ENCODE measurements at regions not wholly inside any gene's neighbourhood (a gene's known extent, or its start where the extent isn't known, plus 50 kb on each side); places are given as distances from the start of the nearest gene placed in this dataset.

GRCh38 chr18:39500306-39500705, 1934.7 kb upstream of the CELF4 start:
- TF ChIP-seq REST (IDR thresholded peaks at IDR 0.05; ENCODE audit: insufficient read depth in 1 of 2, low read depth in 2 of 2, low read length in 2 of 2) (no peak), POLR2AphosphoS5 (IDR thresholded peaks at IDR 0.05; ENCODE audit: low read depth, low read length) (no peak), TAF1 (IDR thresholded peaks at IDR 0.05; ENCODE audit: borderline replicate concordance, insufficient read depth, low read length) (no peak), FOXP2 (optimal IDR thresholded peaks at IDR 0.05; ENCODE audit: borderline replicate concordance, extremely low read depth, extremely low read length, insufficient read depth) (no peak), SIN3A (IDR thresholded peaks at IDR 0.05; ENCODE audit: borderline replicate concordance, insufficient read depth, low read length) (no peak)

GRCh38 chr18:39497821-39498220, 1932.2 kb upstream of the CELF4 start:
- TF ChIP-seq REST (IDR thresholded peaks at IDR 0.05; ENCODE audit: insufficient read depth in 1 of 2, low read depth in 2 of 2, low read length in 2 of 2) (no peak), SIN3A (IDR thresholded peaks at IDR 0.05; ENCODE audit: borderline replicate concordance, insufficient read depth, low read length) (no peak), POLR2AphosphoS5 (IDR thresholded peaks at IDR 0.05; ENCODE audit: low read depth, low read length) (no peak), FOXP2 (optimal IDR thresholded peaks at IDR 0.05; ENCODE audit: borderline replicate concordance, extremely low read depth, extremely low read length, insufficient read depth) (no peak)

GRCh38 chr18:39496986-39497385, 1931.4 kb upstream of the CELF4 start:
- TF ChIP-seq POLR2AphosphoS5 (IDR thresholded peaks at IDR 0.05; ENCODE audit: low read depth, low read length) (no peak), SIN3A (IDR thresholded peaks at IDR 0.05; ENCODE audit: borderline replicate concordance, insufficient read depth, low read length) (no peak), REST (IDR thresholded peaks at IDR 0.05; ENCODE audit: insufficient read depth in 1 of 2, low read depth in 2 of 2, low read length in 2 of 2) (no peak), FOXP2 (optimal IDR thresholded peaks at IDR 0.05; ENCODE audit: borderline replicate concordance, extremely low read depth, extremely low read length, insufficient read depth) (no peak), TAF1 (IDR thresholded peaks at IDR 0.05; ENCODE audit: borderline replicate concordance, insufficient read depth, low read length) (no peak)

GRCh38 chr18:39494211-39494896, 1928.8 kb upstream of the CELF4 start:
- no peak for TF ChIP-seq REST (IDR thresholded peaks at IDR 0.05; ENCODE audit: insufficient read depth in 1 of 2, low read depth in 2 of 2, low read length in 2 of 2)
- no peak for TF ChIP-seq POLR2AphosphoS5 (IDR thresholded peaks at IDR 0.05; ENCODE audit: low read depth, low read length)
- no peak for TF ChIP-seq FOXP2 (optimal IDR thresholded peaks at IDR 0.05; ENCODE audit: borderline replicate concordance, extremely low read depth, extremely low read length, insufficient read depth)
- no peak for TF ChIP-seq SIN3A (IDR thresholded peaks at IDR 0.05; ENCODE audit: borderline replicate concordance, insufficient read depth, low read length)
- TF ChIP-seq TAF1 (IDR thresholded peaks at IDR 0.05; ENCODE audit: borderline replicate concordance, insufficient read depth, low read length): no peak

Measured in PFSK-1 (cell line).